T-cell (primary cell): ENCODE measurements at regions not wholly inside any gene's neighbourhood (a gene's known extent, or its start where the extent isn't known, plus 50 kb on each side); places are given as distances from the start of the nearest gene placed in this dataset.

Experiments
- ATAC-seq, 4 experiments: fragments of 200-7000 bp in 3 of 4; fragments of 150-1000 bp in 1 of 4; cut with Tn5 transposase; replicated peaks in 1 of 4; 1 replicate in 3 of 4; 2 replicates in 1 of 4; pipeline ENCODE4 v1.10.0; 2021; ENCODE audit warnings: moderate library complexity in 3 of 4, mild to moderate bottlenecking in 2 of 4, moderate number of reproducible peaks in 1 of 4
- CTCF ChIA-PET, 2 donors: fragments of 300-600 bp; sonication (Branson Sonifier 250); formaldehyde crosslinking; loops; one replicate each; lab custom pipeline; 2022; ENCODE audit warnings: antibody characterized with exemption in 2 of 2; lab: Charles Lee
- POLR2A ChIA-PET, 2 donors: fragments of 300-600 bp; sonication (Branson Sonifier 250); formaldehyde crosslinking; loops; one replicate each; lab custom pipeline; 2022; ENCODE audit warnings: antibody characterized with exemption in 2 of 2; lab: Charles Lee
- DNase-seq, 35 experiments: peaks; one replicate each; pipeline versions ENCODE4 v3.0.0 to v3.0.0-alpha.2; 2013 to 2023
- H3K27ac ChIP-seq: one replicate; pipeline ENCODE4 v1.5.1; 2013; ENCODE audit warnings: low read length
- H3K27me3 ChIP-seq, 2 experiments: replicated peaks in 1 of 2; 1 replicate in 1 of 2; 2 replicates in 1 of 2; pipeline versions ENCODE4 v1.6.1 to v1.7.0; 2013; ENCODE audit warnings: low read length in 1 of 2, mixed read lengths in 1 of 2; ENCODE audit not compliant: control insufficient read depth in 2 of 2, insufficient read depth in 2 of 2; ENCODE audit errors: extremely low read depth in 1 of 2
- H3K36me3 ChIP-seq, 2 donors: 1 replicate in 1 of 2; 2 replicates in 1 of 2; pipeline versions ENCODE4 v1.6.1 to v1.7.0; 2013; ENCODE audit warnings: low read length in 1 of 2; ENCODE audit not compliant: control insufficient read depth in 2 of 2, insufficient read depth in 1 of 2; ENCODE audit errors: extremely low read depth in 1 of 2
- H3K4me1 ChIP-seq, 2 experiments: 1 replicate in 1 of 2; 2 replicates in 1 of 2; pipeline versions ENCODE4 v1.6.1 to v1.7.0; 2013; ENCODE audit warnings: low read length in 2 of 2, mixed read lengths in 1 of 2; ENCODE audit not compliant: insufficient read depth in 2 of 2, control insufficient read depth in 1 of 2; ENCODE audit errors: extremely low read depth in 1 of 2
- H3K4me3 ChIP-seq, 2 donors: 1 replicate in 1 of 2; 2 replicates in 1 of 2; pipeline versions ENCODE4 v1.5.1 to v1.7.0; 2013; ENCODE audit warnings: mild to moderate bottlenecking in 2 of 2, low read length in 1 of 2, moderate library complexity in 1 of 2; ENCODE audit not compliant: control insufficient read depth in 1 of 2; ENCODE audit errors: extremely low read depth in 1 of 2
- H3K9me3 ChIP-seq: 2 replicates; pipeline ENCODE4 v1.7.0; 2013
- H3K27ac Mint-ChIP-seq, 2 donors: one replicate each; pipeline ENCODE4 v1.8.0; 2020 to 2021; ENCODE audit warnings: mild to moderate bottlenecking in 2 of 2, mixed read lengths in 2 of 2
- H3K27me3 Mint-ChIP-seq, 2 donors: one replicate each; pipeline ENCODE4 v1.8.0; 2021 to 2022; ENCODE audit warnings: mixed read lengths in 2 of 2
- H3K36me3 Mint-ChIP-seq: one replicate; pipeline ENCODE4 v1.8.0; 2021; ENCODE audit warnings: mixed read lengths
- H3K4me1 Mint-ChIP-seq, 3 donors: one replicate each; pipeline ENCODE4 v1.8.0; 2020 to 2022; ENCODE audit warnings: mixed read lengths in 3 of 3, mild to moderate bottlenecking in 1 of 3
- H3K4me3 Mint-ChIP-seq, 3 donors: one replicate each; pipeline ENCODE4 v1.8.0; 2020 to 2022; ENCODE audit warnings: mild to moderate bottlenecking in 3 of 3, mixed read lengths in 3 of 3, moderate library complexity in 3 of 3
- H3K9me3 Mint-ChIP-seq, 3 donors: one replicate each; pipeline ENCODE4 v1.8.0; 2020 to 2022; ENCODE audit warnings: mixed read lengths in 3 of 3
- WGBS: methylation state at CpG from one replicate; pipeline ENCODE4 v1.1.5; 2013; ENCODE audit warnings: missing lambda C conversion rate; ENCODE audit not compliant: insufficient coverage; 5-methylcytosine and 5-hydroxymethylcytosine counted together

- Histone ChIP-seq H3K4me1 (no peaks in the 10 kb centered on the region), H3K4me3 (no peak overlapping the region), H3K27me3 (no peaks in the 10 kb centered on the region), H3K36me3 (no peaks in the 10 kb centered on the region), H3K27ac (no peak overlapping the region), H3K9me3 (no peaks in the 10 kb centered on the region)
- Mint-ChIP-seq H3K4me1 (no peaks in the 10 kb centered on the region), H3K9me3 (no peaks in the 10 kb centered on the region), H3K27ac (no peak overlapping the region), H3K27me3 (peaks cover 0 to 2% of the 10 kb centered on the region in 2 donors), H3K36me3 (no peaks in the 10 kb centered on the region), H3K4me3 (no peak overlapping the region)
- no CpG with 5 or more reads among the region's 3 CpGs for WGBS
- CTCF ChIA-PET: interaction anchor here (0.6 to 0.7 kb wide), 2 partner anchors 141 to 258 kb away, joined by 3 to 10 read pairs; no protein-coding TSS in a partner anchor
- DNase-seq (no peak), ATAC-seq (no peak)
- POLR2A ChIA-PET: no interaction called here
Measured at GRCh38 chr14:52119030-52119429, 50.2 kb upstream of the NID2 start.
